Ureter (tissue), 1 donor: ENCODE measurements at regions not wholly inside any gene's neighbourhood (a gene's known extent, or its start where the extent isn't known, plus 50 kb on each side); places are given as distances from the start of the nearest gene placed in this dataset.
"Not testable (repeated sequence)": the region's sequence is repeated elsewhere in the genome, so short reads cannot be mapped to it uniquely, and the experiment has no call there.

Experiments used
- DNase-seq: peaks from one replicate; pipeline ENCODE4 v3.0.0-alpha.2; 2020; ENCODE audit warnings: low spot score
- donor health status: DM: yes; HTN: yes; CAD: no.

- not testable (repeated sequence) for DNase-seq
Measured at GRCh38 chr5:101040002-101040401, 136.9 kb upstream of the ST8SIA4 start.

- DNase-seq = no peak
Measured at GRCh38 chr5:101036778-101037177, 133.7 kb upstream of the ST8SIA4 start.

- no peak for DNase-seq
Measured at GRCh38 chr5:101035425-101035824, 132.3 kb upstream of the ST8SIA4 start.

- no peak for DNase-seq
Measured at GRCh38 chr5:101024299-101024698, 121.2 kb upstream of the ST8SIA4 start.

- DNase-seq = no peak
Measured at GRCh38 chr5:101018299-101018698, 115.2 kb upstream of the ST8SIA4 start.

- no peak for DNase-seq
Measured at GRCh38 chr5:101012880-101013279, 109.8 kb upstream of the ST8SIA4 start.

- DNase-seq = no peak
Measured at GRCh38 chr5:101009758-101010519, 106.9 kb upstream of the ST8SIA4 start.

- DNase-seq = no peak
Measured at GRCh38 chr5:100992354-100992753, 89.3 kb upstream of the ST8SIA4 start.

GRCh38 chr5:100983601-100984000 is 80.5 kb upstream of the ST8SIA4 start:
- DNase-seq = not testable (repeated sequence)

- DNase-seq = no peak
Measured at GRCh38 chr5:100974082-100974481, 71.0 kb upstream of the ST8SIA4 start.

GRCh38 chr5:100970646-100971255 is 67.7 kb upstream of the ST8SIA4 start:
- DNase-seq = no peak

GRCh38 chr5:100965291-100965690 is 62.2 kb upstream of the ST8SIA4 start:
- no peak for DNase-seq
